NOMO-1 treated with dmso at 0.1 percent for 144 hours (cell line): ENCODE measurements at regions not wholly inside any gene's neighbourhood (a gene's known extent, or its start where the extent isn't known, plus 50 kb on each side); places are given as distances from the start of the nearest gene placed in this dataset.

ENCODE experiments used
- DNase-seq: peaks from one replicate; lab custom pipeline; 2025; ENCODE audit not compliant: unreplicated experiment; lab: John Stamatoyannopoulos, UW

GRCh38 chr10:116792817-116793216 lies 50.5 kb upstream of the HSPA12A start:
- DNase-seq: no peak

GRCh38 chr10:116796469-116796868 lies 52.8 kb upstream of the ENO4 start:
- DNase-seq: no peak

GRCh38 chr10:116796910-116797513 lies 52.3 kb upstream of the ENO4 start:
- DNase-seq: peak; percentile 30

DNA sequence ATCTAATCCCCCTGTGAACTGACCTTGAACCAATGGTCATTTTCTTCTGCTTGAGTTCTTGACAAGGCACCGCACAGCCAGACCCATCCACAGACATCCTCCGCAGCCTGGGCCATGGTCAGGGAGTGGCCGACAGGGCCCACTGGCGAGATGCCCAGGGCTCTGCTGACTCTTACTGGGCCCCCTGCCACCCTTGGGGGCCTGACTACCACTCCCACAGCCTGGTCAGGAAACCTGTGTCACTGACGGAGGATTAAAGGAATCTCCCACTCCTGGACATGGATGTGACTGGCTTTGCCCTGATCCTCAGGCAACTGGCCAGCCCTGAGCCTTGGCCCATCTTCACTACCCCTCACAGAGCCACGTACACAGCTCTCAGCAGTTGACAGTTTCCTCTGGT lies 50.4 kb upstream of the ENO4 start:
- no peak for DNase-seq
